ENCODE measurements at regions not wholly inside any gene's neighbourhood (a gene's known extent, or its start where the extent isn't known, plus 50 kb on each side); places are given as distances from the start of the nearest gene placed in this dataset.
"Not testable (repeated sequence)": the region's sequence is repeated elsewhere in the genome, so short reads cannot be mapped to it uniquely, and the experiment has no call there.

DNA sequence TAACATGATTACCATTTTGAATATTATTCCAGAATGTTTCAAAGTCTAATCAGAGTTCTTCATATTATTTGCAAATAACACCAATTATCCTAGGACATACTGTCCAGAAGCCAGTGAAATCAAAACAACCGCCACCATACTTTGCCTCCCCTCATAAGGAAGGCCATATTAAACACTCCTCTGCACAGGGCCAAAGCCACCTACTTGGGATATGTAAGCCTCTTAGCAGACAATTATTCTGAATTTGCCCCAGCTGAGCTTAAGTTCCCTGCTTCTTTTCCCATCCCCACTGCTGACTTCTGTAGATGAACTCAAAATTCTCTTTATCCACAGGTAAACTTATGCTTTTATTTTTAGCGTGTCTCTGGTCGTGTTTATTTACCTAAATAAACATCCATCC is 374.0 kb downstream of the KIF2B start:
- H3K27ac ChIP-seq (ENCODE audit: low read depth in 1 of 2, low read length in 2 of 2) = no peak overlapping the region
- 78% methylated on average over 3 of the region's 3 CpGs for WGBS
- no peaks in the 10 kb centered on the region for H3K9me3 ChIP-seq (ENCODE audit: control insufficient read depth in 4 of 4, low read length in 3 of 4)
- H3K9ac ChIP-seq (ENCODE audit: low read depth in 1 of 2, low read length in 2 of 2) = no peak overlapping the region
- H3K4me3 ChIP-seq (ENCODE audit: low read depth in 1 of 3, low read length in 3 of 3) = no peak overlapping the region
- TF ChIP-seq GABPA (IDR thresholded peaks at IDR 0.05 in 1 of 2, conservative IDR thresholded peaks at IDR 0.05 in 1 of 2) = no peak
- no peak for TF ChIP-seq RXRA (IDR thresholded peaks at IDR 0.05)
- TF ChIP-seq, protein P1, sequence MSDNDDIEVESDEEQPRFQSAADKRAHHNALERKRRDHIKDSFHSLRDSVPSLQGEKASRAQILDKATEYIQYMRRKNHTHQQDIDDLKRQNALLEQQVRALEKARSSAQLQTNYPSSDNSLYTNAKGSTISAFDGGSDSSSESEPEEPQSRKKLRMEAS (IDR thresholded peaks at IDR 0.05) = no peak
- TF ChIP-seq SP1 (IDR thresholded peaks at IDR 0.05) = no peak
- TF ChIP-seq JUND (IDR thresholded peaks at IDR 0.05) = no peak
- TF ChIP-seq FOXA2 (IDR thresholded peaks at IDR 0.05) = no peak
- no peak for TF ChIP-seq FOXA1 (IDR thresholded peaks at IDR 0.05)
- TF ChIP-seq YY1 (IDR thresholded peaks at IDR 0.05) = no peak
- TF ChIP-seq HNF4A (conservative IDR thresholded peaks at IDR 0.05) = no peak
- no peak for TF ChIP-seq RAD21 (IDR thresholded peaks at IDR 0.05)
- no peak for TF ChIP-seq EGR1 (IDR thresholded peaks at IDR 0.05; ENCODE audit: low read depth in 2 of 2)
- TF ChIP-seq TAF1 (conservative IDR thresholded peaks at IDR 0.05) = no peak
- no peak for TF ChIP-seq HNF4G (IDR thresholded peaks at IDR 0.05)
- DNase-seq (ENCODE audit: low spot score) = no peak
- no peaks in the 10 kb centered on the region for H3K4me1 ChIP-seq (ENCODE audit: control insufficient read depth in 4 of 4, insufficient read depth in 4 of 4, low read length in 3 of 4)
- H3K27me3 ChIP-seq (ENCODE audit: control insufficient read depth in 4 of 4, insufficient read depth in 4 of 4, low read length in 3 of 4) = peaks cover 0 to 6% (median 0%) of the 10 kb centered on the region in 4 donors
- no peaks in the 10 kb centered on the region for H3K36me3 ChIP-seq (ENCODE audit: control insufficient read depth in 4 of 4, insufficient read depth in 3 of 4, low read depth in 1 of 4, low read length in 3 of 4)

DNA sequence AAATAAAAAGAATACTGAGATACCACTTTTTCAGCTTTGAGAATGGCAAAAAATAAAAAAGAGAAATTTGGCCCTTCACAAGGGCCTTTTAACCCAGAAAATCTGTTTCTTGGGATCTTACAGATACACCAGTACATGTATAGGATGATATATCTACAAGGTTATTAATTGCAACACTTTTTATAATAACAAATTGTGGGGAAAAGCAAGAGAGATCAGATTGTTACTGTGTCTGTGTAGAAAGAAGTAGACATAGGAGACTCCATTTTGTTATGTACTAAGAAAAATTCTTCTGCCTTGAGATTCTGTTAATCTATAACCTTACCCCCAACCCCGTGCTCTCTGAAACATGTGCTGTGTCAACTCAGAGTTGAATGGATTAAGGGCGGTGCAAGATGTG is 378.7 kb downstream of the KIF2B start:
- H3K27me3 ChIP-seq (ENCODE audit: control insufficient read depth in 4 of 4, insufficient read depth in 4 of 4, low read length in 3 of 4); H3K27ac ChIP-seq (ENCODE audit: low read depth in 1 of 2, low read length in 2 of 2); H3K4me1 ChIP-seq (ENCODE audit: control insufficient read depth in 4 of 4, insufficient read depth in 4 of 4, low read length in 3 of 4); H3K4me3 ChIP-seq (ENCODE audit: low read depth in 1 of 3, low read length in 3 of 3); H3K36me3 ChIP-seq (ENCODE audit: control insufficient read depth in 4 of 4, insufficient read depth in 3 of 4, low read depth in 1 of 4, low read length in 3 of 4); H3K9ac ChIP-seq (ENCODE audit: low read depth in 1 of 2, low read length in 2 of 2); DNase-seq (ENCODE audit: low spot score); H3K9me3 ChIP-seq (ENCODE audit: control insufficient read depth in 4 of 4, low read length in 3 of 4): not testable (repeated sequence)
- no CpG with 5 or more reads among the region's 2 CpGs for WGBS

DNA sequence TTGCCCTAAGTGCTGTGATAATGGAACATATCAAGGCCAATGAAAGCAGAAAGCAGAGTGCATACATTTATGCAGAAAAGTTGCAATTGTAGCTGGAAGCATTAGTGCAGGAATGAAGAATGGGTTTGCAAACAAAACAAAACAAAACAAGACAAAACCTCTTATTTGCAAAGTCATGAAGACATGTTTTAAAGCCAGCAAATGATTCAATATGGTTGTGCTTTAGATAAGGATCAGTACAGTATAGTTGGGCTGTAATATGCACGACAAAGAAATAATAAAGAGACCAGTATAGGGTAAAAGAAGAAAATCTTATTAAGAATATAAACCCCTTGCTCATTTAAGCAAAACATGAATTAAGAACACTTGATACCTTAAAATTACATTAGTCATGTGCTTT is 398.1 kb downstream of the KIF2B start:
- Histone ChIP-seq H3K27me3 (ENCODE audit: control insufficient read depth in 4 of 4, insufficient read depth in 4 of 4, low read length in 3 of 4) (no peaks in the 10 kb centered on the region), H3K36me3 (ENCODE audit: control insufficient read depth in 4 of 4, insufficient read depth in 3 of 4, low read depth in 1 of 4, low read length in 3 of 4) (no peaks in the 10 kb centered on the region), H3K9me3 (ENCODE audit: control insufficient read depth in 4 of 4, low read length in 3 of 4) (no peaks in the 10 kb centered on the region), H3K4me1 (ENCODE audit: control insufficient read depth in 4 of 4, insufficient read depth in 4 of 4, low read length in 3 of 4) (no peaks in the 10 kb centered on the region), H3K27ac (ENCODE audit: low read depth in 1 of 2, low read length in 2 of 2) (no peak overlapping the region), H3K9ac (ENCODE audit: low read depth in 1 of 2, low read length in 2 of 2) (no peak overlapping the region), H3K4me3 (ENCODE audit: low read depth in 1 of 3, low read length in 3 of 3) (no peak overlapping the region)
- DNase-seq (ENCODE audit: low spot score) = no peak
- no peak for TF ChIP-seq HNF4G (IDR thresholded peaks at IDR 0.05)
- WGBS = 66% methylated on average over 1 of the region's 1 CpG

DNA sequence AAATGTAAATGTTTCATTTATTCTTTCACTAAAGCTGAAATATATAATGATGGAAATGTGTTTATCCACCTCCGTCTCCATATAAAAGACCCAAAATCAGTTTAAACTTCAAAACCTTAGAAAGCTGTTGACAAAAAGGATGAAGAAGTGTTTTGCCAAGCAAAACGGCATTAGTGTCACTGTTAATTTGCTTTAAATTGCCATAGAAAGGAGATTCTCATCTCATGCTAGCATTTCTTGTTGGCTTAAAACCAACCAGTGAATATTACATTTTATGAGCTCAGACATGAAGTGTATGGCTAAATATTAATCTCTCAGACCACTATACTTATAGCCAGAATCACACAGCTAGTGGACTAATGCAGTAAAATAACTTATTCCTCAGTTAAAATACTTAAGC is 398.8 kb downstream of the KIF2B start:
- 51% methylated on average over 2 of the region's 2 CpGs for WGBS
- Histone ChIP-seq H3K4me3 (ENCODE audit: low read depth in 1 of 3, low read length in 3 of 3) (no peak overlapping the region), H3K27me3 (ENCODE audit: control insufficient read depth in 4 of 4, insufficient read depth in 4 of 4, low read length in 3 of 4) (no peaks in the 10 kb centered on the region), H3K27ac (ENCODE audit: low read depth in 1 of 2, low read length in 2 of 2) (no peak overlapping the region), H3K9me3 (ENCODE audit: control insufficient read depth in 4 of 4, low read length in 3 of 4) (no peaks in the 10 kb centered on the region), H3K4me1 (ENCODE audit: control insufficient read depth in 4 of 4, insufficient read depth in 4 of 4, low read length in 3 of 4) (no peaks in the 10 kb centered on the region), H3K9ac (ENCODE audit: low read depth in 1 of 2, low read length in 2 of 2) (no peak overlapping the region), H3K36me3 (ENCODE audit: control insufficient read depth in 4 of 4, insufficient read depth in 3 of 4, low read depth in 1 of 4, low read length in 3 of 4) (no peaks in the 10 kb centered on the region)
- no peak for DNase-seq (ENCODE audit: low spot score)
- TF ChIP-seq, protein P2, sequence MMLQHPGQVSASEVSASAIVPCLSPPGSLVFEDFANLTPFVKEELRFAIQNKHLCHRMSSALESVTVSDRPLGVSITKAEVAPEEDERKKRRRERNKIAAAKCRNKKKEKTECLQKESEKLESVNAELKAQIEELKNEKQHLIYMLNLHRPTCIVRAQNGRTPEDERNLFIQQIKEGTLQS (IDR thresholded peaks at IDR 0.05) = no peak
- TF ChIP-seq JUND (IDR thresholded peaks at IDR 0.05) = no peak
- no peak for TF ChIP-seq GABPA (IDR thresholded peaks at IDR 0.05 in 1 of 2, conservative IDR thresholded peaks at IDR 0.05 in 1 of 2)
- no peak for TF ChIP-seq FOXA1 (IDR thresholded peaks at IDR 0.05)
- no peak for TF ChIP-seq NR2F2 (IDR thresholded peaks at IDR 0.05)

All from liver (tissue), 7 donors.